Skeletal muscle cell (primary cell): ENCODE measurements at regions not wholly inside any gene's neighbourhood (a gene's known extent, or its start where the extent isn't known, plus 50 kb on each side); places are given as distances from the start of the nearest gene placed in this dataset.
"Not testable (repeated sequence)": the region's sequence is repeated elsewhere in the genome, so short reads cannot be mapped to it uniquely, and the experiment has no call there.

Experiments used
- DNase-seq: peaks from one replicate; pipeline ENCODE4 v3.0.0-alpha.2; 2010; ENCODE audit warnings: low read depth
- H3K4me3 ChIP-seq: 2 replicates; pipeline ENCODE4 v1.5.1; 2011; ENCODE audit warnings: low read depth, mild to moderate bottlenecking, control low read depth, low read length, moderate library complexity

DNA sequence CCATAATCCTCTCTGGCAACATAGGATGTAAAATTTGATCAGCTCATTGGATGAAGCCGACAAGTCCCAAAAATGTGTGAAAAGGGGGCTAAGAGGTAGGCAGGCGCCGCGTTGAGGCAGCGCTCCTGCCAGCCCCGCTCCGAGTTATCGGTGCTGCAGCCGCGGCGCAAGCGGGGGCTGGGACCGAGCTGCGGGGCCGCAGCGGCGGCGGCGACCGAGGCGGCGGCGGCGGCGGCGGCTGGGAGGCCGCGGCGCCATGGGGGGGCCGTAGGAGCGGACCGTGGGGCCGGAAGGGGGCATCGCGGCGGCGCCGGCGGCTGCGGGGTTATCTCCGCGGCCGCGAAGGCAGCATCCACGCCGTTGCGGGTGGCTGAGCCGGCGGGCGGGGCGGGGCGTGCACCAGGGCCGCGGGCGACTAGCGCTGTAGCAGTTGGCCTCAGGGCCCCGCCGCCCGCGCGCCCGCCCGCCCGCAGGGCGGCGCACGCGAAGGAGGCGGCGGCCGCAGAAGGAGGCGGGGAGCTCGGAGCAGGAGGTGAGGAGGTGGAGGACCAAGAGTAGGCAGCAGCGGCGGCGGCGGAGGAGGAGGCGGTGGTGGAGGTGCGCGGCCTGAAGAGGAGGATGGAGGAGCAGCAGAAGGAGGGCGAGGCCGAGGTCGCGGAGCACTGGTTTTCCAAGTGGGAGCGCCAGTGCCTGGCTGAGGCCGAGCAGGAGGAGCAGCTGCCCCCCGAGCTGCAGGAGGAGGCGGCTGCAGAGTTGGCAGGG lies 126.0 kb upstream of the CXorf66 start:
- H3K4me3 ChIP-seq, result peak overlapping the region; percentile 42
- no peak for DNase-seq

DNA sequence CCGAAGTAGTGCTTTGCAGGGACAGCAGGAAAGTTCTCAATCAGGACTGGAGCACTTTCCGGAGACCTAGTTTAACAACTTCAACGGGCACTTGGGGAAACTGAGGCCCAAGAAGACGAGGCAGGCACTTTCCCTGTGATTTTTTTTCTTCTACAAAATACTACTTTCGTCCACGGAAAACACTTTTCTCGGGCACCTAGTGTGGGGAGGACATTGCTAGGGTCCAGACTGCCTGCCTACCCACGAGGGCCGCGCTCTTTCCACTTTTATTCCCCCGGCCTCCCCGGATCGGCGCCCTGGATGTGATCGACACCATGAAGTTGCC lies 125.4 kb upstream of the CXorf66 start:
- peak overlapping the region; percentile 42 for H3K4me3 ChIP-seq
- no peak for DNase-seq

DNA sequence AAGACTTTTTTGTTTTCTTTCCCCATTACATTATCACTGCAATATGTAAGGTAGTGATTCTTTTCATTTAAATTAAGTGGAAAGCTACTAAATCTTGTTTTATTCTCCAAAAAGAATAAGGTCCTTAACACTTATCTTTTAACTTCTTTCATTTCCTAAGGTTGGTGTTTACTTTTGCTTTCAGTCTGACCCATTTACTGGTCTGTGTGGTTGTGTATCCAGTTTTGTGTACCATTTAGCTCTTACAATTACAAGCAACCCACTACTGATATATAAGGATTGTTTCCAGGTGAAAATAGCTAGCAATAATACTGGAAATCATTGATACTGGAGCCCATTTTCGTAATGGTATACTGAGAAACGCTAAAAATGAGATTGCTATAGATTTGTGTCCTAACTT lies 123.1 kb upstream of the CXorf66 start:
- no peak overlapping the region for H3K4me3 ChIP-seq
- DNase-seq, result no peak

DNA sequence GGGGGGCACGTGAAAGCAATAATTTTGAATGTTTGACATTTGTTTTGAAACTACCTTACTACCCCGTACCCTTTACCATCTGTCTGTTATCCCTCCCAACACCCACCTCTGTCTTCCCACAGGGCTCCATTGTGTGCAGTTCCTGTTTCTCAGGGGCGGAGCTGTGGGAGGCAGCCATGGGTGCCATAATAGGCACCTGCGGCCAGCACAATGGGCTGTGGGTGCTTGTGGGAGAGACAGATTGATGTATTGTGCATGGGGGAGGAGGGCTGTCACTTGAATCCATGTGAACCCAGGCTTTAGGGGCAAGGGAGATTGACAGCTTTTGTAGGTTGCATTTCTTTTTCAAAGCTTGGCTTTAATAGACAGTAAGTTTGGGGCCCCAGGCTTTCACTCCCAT lies 122.6 kb upstream of the CXorf66 start:
- H3K4me3 ChIP-seq, result no peak overlapping the region
- DNase-seq, result no peak

DNA sequence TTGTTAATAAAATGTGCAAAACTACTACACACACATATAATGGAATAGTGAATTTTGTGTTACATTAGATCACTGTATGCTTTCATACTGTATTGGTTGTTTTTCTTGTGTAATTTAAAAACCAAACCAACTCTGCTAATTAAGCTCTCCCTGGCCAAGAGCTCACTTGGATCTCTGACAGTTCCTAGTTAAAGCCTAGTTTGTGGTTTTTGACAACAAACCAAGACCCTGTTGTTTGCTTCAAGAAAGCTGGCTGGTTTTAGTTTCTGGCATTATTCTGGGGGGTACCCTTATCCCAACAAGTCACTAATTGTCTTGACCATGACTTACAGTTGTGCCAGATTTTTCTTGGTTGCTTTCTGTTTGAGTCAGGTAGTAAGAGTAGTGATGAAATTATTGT lies 121.4 kb upstream of the CXorf66 start:
- no peak overlapping the region for H3K4me3 ChIP-seq
- no peak for DNase-seq

DNA sequence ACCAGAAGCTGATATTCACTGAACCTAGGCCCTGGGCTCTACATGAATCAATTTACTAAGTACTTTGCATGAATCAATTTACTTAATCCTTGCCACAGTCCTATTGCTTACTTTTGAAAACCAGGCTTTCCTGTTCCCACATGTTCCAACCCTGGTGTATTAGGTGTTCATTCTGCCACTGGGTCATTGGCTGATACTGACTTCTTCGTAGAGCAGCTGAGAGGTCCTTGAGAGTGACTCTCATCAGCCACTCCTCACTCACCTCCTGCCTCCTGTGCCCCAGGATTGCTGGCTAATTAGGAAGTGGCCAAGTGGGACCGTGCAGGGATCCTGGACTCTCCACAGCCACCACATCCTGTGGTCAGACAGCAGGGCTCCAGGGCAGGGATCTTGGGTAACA lies 109.5 kb upstream of the CXorf66 start:
- not testable (repeated sequence) for DNase-seq, H3K4me3 ChIP-seq

DNA sequence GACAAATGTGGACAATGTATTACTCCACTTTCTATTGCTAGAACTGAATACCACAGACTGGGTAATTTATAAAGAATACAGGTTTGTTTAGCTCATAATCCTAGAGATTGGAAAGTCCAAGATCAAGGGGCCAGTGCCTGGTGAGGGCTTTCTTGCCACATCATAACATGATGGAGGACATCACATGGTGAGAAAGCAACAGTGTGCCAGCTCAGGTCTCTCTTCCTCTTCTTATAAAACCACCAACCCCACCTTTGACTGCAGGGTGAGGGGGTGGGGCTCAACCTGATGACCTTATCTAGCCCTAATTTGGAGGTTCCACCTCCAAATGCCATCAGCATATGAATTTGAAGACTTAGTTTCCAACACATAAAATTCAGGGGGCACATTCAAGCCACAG lies 105.7 kb upstream of the CXorf66 start:
- no peak overlapping the region for H3K4me3 ChIP-seq
- no peak for DNase-seq

DNA sequence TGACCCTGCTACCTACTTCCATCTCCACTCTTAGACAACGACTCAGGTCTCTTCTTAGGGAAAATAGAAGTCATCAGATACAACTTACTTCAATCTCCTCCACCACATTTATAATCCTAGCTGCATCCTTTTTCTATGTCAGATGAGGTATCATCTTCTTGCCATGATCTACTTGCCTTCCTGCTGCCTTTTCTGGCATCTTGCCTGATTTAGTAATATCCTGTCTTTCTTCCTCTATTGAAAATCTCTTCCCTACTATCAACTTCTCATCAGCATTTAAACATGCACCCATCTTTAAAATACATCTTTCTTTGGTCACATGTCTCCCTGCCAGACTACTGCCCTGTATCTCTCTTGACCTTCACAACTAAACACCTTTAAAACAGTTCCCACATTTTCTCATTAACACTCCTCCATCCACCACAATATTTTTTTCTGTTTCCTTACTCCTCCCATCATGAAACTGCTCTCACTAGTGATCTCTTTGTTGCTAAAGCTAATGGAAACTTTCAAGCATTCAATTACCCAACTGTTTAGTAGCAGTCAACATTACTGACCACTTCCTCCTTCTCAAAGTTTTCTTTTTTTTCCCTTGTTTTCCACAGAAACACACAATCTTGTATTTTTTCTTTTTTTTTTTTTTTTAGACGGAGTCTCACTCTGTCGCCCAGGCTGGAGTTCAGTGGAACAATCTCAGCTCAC lies 100.8 kb upstream of the CXorf66 start:
- H3K4me3 ChIP-seq, result no peak overlapping the region
- no peak for DNase-seq

DNA sequence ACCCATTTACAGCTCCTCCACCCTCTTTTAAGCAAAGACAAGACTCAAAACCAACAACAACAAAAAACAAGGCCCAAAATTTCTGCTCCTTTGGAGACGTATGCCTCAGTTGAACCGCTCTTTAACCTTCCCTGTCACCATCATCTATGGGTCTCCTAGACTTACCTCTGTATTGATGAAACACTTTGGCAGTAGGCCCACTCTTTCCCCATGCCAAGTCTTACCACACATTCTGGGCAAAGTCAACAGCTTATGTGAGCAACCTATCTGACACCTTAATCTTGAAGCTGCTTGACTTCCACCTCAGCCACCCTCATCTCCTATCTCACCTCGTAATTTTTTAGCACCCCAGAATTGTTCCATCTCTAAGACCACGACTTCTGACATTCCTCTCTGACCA lies 99.7 kb upstream of the CXorf66 start:
- no peak overlapping the region for H3K4me3 ChIP-seq
- DNase-seq, result no peak

DNA sequence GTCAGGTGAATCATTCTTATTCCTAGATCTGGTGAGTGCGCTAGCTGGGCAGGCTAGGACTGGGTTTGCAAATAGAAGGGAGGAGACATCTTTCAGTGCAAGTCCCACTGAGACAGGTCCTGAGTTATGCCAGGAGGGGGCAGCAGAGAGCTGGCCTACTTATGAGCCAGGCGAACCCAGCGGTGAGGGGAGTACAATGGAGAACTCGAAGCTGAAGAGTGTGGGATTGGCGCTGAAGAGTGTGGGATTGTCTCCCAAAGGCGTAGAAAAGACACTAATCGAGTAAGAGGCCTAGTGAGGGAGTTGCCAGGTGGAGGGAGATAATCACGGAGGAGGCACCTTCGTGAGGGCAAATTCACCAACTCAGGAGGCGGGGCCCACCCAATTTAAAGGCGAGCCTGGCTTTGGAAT lies 91.7 kb upstream of the CXorf66 start:
- peak; percentile 9 for DNase-seq
- H3K4me3 ChIP-seq, result no peak overlapping the region

DNA sequence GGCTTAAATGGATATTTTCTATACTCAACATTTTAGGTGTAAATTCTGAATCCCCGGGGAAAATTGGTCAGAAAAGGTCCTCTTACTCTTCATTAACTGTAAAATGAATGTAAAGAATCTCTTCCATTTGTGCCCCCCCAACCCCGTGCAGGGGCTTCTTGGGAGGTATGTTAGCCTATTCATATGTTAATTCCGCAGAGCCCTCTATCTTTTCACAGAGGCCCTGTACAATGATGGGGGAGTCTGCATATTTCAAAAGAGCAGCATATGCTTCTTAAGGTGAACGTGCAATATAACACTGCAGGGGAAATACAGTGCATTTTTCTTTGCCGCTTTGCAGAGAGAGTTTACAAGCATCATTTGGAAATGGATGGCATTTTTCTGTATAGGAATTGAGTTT lies 88.5 kb upstream of the CXorf66 start:
- DNase-seq, result no peak
- H3K4me3 ChIP-seq, result no peak overlapping the region

DNA sequence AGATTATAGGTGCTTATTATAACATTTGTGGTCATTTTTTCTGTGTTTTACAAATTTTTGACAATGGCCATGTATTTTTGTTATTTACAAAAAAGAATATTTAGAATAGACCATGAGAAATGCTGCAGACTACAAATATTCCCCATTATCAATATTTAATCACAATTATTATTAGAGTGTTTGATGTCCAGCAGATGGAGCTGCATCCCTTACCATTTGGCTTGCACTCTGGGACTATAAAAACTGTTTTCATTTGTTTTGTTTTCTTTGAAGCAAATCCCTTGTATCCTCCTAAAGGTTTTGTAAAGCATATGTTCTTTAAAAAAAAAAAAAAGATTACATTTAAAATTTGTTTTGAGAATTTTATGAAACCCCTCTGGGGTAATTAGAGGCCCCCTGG lies 85.6 kb upstream of the CXorf66 start:
- no peak for DNase-seq

DNA sequence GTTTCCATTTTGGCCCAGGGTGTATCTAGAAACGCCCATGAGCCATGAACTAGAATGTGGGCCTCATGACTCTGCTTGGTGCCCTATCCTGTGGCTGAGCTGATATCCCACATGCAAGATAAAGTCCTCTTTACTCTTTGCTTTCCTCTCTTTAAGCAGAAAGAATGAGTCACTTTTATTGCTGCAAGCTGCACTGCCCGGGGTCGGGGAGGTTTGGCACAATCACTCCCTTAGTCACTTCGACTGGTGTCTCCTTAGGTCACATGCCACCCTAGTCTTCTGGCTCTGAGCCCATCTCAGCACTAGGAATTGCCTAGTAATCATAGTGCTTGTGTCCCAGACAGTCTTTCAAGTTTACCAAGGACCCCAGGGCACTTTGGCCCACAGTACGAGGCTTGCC lies 75.1 kb upstream of the CXorf66 start:
- DNase-seq, result no peak
- no peak overlapping the region for H3K4me3 ChIP-seq

More for the DNA sequence above, 85.6 kb upstream of the CXorf66 start:
- H3K4me3 ChIP-seq, result no peak overlapping the region

DNA sequence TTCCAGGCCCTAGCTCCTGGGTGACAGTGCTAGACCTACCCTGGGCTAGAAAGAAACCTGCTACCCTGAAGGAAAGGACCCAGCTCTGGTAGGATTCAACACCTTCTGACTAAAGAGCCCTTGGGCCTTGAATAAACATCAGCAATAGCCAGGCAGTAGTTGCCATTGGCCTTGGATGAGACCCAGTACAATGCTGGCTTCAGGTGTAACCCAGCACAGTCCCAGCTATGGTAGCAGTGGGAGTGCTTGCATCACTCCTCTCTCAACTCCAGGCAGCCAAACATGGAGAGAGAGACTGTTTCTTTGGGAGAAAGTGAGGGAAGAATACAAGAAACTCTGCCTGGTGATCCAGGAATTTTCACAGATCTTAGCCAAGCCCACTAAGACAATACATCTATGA lies 73.5 kb upstream of the CXorf66 start:
- no peak overlapping the region for H3K4me3 ChIP-seq
- DNase-seq, result no peak

DNA sequence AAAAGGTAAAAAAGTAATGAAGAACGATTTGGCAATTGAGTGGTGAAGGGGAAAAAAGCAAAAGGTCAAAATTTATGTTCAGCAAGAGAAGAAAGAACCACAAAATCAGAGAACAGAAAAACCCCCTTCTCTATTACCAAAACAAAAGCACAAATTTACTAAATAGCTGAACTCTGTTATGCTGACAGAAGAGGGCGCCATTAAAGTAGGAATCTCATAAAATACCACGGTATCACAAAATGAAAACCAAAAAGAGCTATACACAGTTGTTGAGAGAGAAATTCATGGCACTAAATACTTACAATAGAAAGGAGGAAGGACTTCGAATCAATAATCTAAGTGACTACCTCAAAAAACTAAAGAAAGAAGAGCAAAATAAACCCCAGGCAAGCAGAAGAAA lies 69.6 kb upstream of the CXorf66 start:
- no peak for DNase-seq
- no peak overlapping the region for H3K4me3 ChIP-seq

DNA sequence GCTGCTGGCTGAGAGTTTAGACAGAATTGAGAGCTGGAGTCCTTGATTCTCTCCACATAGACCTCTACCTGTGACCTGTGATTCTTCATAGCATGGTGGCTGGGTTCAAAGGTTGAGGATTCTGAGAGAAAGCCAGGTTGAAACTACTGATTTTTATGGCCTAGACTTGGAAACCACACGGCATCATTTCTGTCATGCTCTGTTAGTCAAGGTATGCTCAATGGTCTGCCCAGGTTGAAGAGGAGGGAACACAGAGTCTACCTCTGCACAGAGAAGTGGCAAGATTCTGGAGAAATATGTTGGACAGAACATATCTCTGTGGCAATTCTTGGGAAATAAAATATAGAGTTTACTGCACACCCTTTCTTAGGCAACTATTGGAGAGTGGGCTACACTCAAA lies 57.2 kb upstream of the CXorf66 start:
- DNase-seq, result no peak

DNA sequence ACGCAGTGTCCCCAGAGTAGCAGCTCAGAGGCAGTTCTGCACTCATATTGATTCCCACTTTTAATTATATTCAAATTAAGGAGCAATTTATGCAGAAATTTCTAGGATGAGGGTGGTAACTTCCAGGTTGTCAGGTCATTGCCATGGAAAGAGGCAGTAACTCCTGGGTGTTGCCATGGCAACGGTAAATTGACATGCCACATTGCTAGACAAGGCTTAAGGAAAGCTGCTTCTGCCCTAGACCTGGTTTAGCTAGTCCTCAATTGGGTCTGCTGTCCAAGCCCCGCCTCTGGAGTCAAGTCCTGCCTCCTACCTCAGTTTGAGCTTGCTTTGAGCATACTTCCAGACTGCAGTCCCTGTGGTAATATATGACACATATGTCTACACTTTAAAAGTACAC lies 53.8 kb upstream of the CXorf66 start:
- not testable (repeated sequence) for H3K4me3 ChIP-seq, DNase-seq

More for the DNA sequence above, 57.2 kb upstream of the CXorf66 start:
- no peak overlapping the region for H3K4me3 ChIP-seq
